HepG2 (cell line): ENCODE measurements at regions not wholly inside any gene's neighbourhood (a gene's known extent, or its start where the extent isn't known, plus 50 kb on each side); places are given as distances from the start of the nearest gene placed in this dataset.

Source experiments
- ATAC-seq: fragments of 200-7000 bp; cut with Tn5 transposase; 3 replicates; pipeline ENCODE4 v1.9.1; 2020; ENCODE audit warnings: mild to moderate bottlenecking, moderate library complexity
- BruUV-seq: library from RNA; stranded (reverse); fragments of 400-500 nt; replicated peaks from 2 replicates; lab custom pipeline; 2021; lab: Mats Ljungman, UMichigan
- CTCF ChIA-PET: fragments of 300-600 bp; formaldehyde crosslinking; extraction: SDS; loops from one replicate; lab custom pipeline; 2021; ENCODE audit warnings: low total read pairs, inconsistent platforms, low intra/inter-chr PET ratio; lab: Yijun Ruan, JAX
- POLR2A ChIA-PET: fragments of 350-600 bp; sonication (Branson Sonifier 250); formaldehyde crosslinking; loops from one replicate; lab custom pipeline; 2020; ENCODE audit warnings: antibody characterized with exemption, inconsistent platforms; lab: Yijun Ruan, JAX
- DNase-seq: peaks from one replicate; pipeline ENCODE4 v3.0.0-alpha.2; 2015; ENCODE audit warnings: low spot score
- FAIRE-seq: peaks from 3 replicates; lab custom pipeline; 2011; peaks lifted over from hg19 to GRCh38; lab: Jason Lieb, UNC
- H2AFZ ChIP-seq: one replicate; pipeline ENCODE4 v1.6.1; 2011; ENCODE audit warnings: low read length, inconsistent platforms
- H3K27ac ChIP-seq: fragments of 300-600 bp; 3 replicates; pipeline ENCODE4 v1.8.0; 2011; ENCODE audit warnings: mixed run types, mild to moderate bottlenecking, mixed read lengths, low read length, inconsistent platforms; ENCODE audit not compliant: insufficient read depth; ENCODE audit errors: extremely low read length
- H3K27me3 ChIP-seq, 2 experiments: fragments of 200-600 bp in 1 of 2; 2 replicates in 1 of 2; 3 replicates in 1 of 2; pipeline versions ENCODE4 v1.6.0 to v1.8.0; 2011; ENCODE audit warnings: low read length in 2 of 2, mild to moderate bottlenecking in 2 of 2, moderate library complexity in 2 of 2, inconsistent platforms in 1 of 2; ENCODE audit not compliant: insufficient read depth in 2 of 2, control insufficient read depth in 1 of 2
- H3K36me3 ChIP-seq, 2 experiments: fragments of 200-600 bp in 1 of 2; replicated peaks in 1 of 2; 2 replicates in 1 of 2; 3 replicates in 1 of 2; pipeline versions ENCODE4 v1.5.1 to v1.8.0; 2011; ENCODE audit warnings: low read length in 2 of 2, inconsistent platforms in 1 of 2; ENCODE audit not compliant: insufficient read depth in 2 of 2, control insufficient read depth in 1 of 2
- H3K4me1 ChIP-seq: 2 replicates; pipeline ENCODE4 v1.5.1; 2012; ENCODE audit warnings: low read length, inconsistent platforms; ENCODE audit not compliant: insufficient read depth
- H3K4me2 ChIP-seq: 2 replicates; pipeline ENCODE4 v1.6.0; 2011; ENCODE audit warnings: low read depth, low read length, inconsistent platforms
- H3K4me3 ChIP-seq, 3 experiments: fragments of 200-600 bp in 1 of 3; sonication (generic), shearing (Covaris generic) in 1 of 3; replicated peaks in 1 of 3; 2 replicates each; pipeline ENCODE4 v1.5.1; 2011 to 2016; ENCODE audit warnings: low read length in 3 of 3, inconsistent platforms in 2 of 3, low read depth in 2 of 3, mild to moderate bottlenecking in 2 of 3, control low read depth in 1 of 3, mixed read lengths in 1 of 3; ENCODE audit not compliant: insufficient read depth in 1 of 3
- H3K79me2 ChIP-seq: one replicate; pipeline ENCODE4 v1.6.1; 2011; ENCODE audit warnings: low read length, inconsistent platforms; ENCODE audit not compliant: insufficient read depth
- H3K9ac ChIP-seq: 2 replicates; pipeline ENCODE4 v1.6.0; 2011; ENCODE audit warnings: mild to moderate bottlenecking, low read depth, low read length, inconsistent platforms; ENCODE audit not compliant: insufficient read depth
- H3K9me3 ChIP-seq: 2 replicates; pipeline ENCODE4 v1.5.1; 2012; ENCODE audit warnings: mild to moderate bottlenecking, low read length
- H4K20me1 ChIP-seq: 2 replicates; pipeline ENCODE4 v1.6.0; 2011; ENCODE audit warnings: inconsistent platforms, mild to moderate bottlenecking, low read length, moderate library complexity; ENCODE audit not compliant: insufficient read depth
- CBX2 ChIP-seq, 2 experiments: fragments of 200-600 bp in 1 of 2; sonication (generic); formaldehyde crosslinking in 1 of 2; IDR thresholded peaks; 2 replicates each; pipeline versions ENCODE4 v1.7.0 to v1.8.1; 2018 to 2022; ENCODE audit warnings: low read depth in 2 of 2, low read length in 1 of 2, mild to moderate bottlenecking in 1 of 2, missing genetic modification reagents in 1 of 2
- GZF1 ChIP-seq: sonication (generic); formaldehyde crosslinking; IDR thresholded peaks from 2 replicates; pipeline ENCODE4 v1.5.1; 2020; ENCODE audit warnings: mild to moderate bottlenecking, missing genetic modification reagents
- PAF1 ChIP-seq: IDR thresholded peaks from 2 replicates; pipeline ENCODE4 v1.6.1; 2016; ENCODE audit warnings: missing genetic modification reagents, missing compliant biosample characterization
- POLR2G ChIP-seq: fragments of 200-400 bp; formaldehyde crosslinking; IDR thresholded peaks from 2 replicates; pipeline ENCODE4 v1.6.1; 2018; ENCODE audit warnings: mild to moderate bottlenecking, low read depth, low read length, moderate library complexity
- ZNF615 ChIP-seq: sonication (generic); formaldehyde crosslinking; IDR thresholded peaks from 2 replicates; pipeline ENCODE4 v1.5.0; 2020; ENCODE audit warnings: mild to moderate bottlenecking, missing genetic modification reagents, borderline replicate concordance
- WGBS: methylation state at CpG from one replicate; pipeline ENCODE4 v1.1.6; 2017; ENCODE audit warnings: low lambda C conversion rate; 5-methylcytosine and 5-hydroxymethylcytosine counted together
- in situ Hi-C: cut with HindIII; loops from 2 replicates; pipeline ENCODE4 v1.10.0; 2017; ENCODE audit warnings: low pct_unique_long_range_greater_than_20kb; ENCODE audit not compliant: extremely low pct_ligation_motif_present
- intact Hi-C: fragments of 100-400 bp; cut with micrococcal nuclease; formaldehyde crosslinking; loops from one replicate; pipeline ENCODE4 v1.10.0; 2022; ENCODE audit not compliant: unreplicated experiment
- TF ChIP-seq, protein P1 (sequence below): fragments of 450-650 bp; IDR thresholded peaks from 2 replicates; pipeline ENCODE4 v1.6.1; 2016

GRCh38 chr1:157289424-157290105 is 151.4 kb upstream of the ETV3 start:
- no TSS peak for BruUV-seq
- TF ChIP-seq, protein P1, sequence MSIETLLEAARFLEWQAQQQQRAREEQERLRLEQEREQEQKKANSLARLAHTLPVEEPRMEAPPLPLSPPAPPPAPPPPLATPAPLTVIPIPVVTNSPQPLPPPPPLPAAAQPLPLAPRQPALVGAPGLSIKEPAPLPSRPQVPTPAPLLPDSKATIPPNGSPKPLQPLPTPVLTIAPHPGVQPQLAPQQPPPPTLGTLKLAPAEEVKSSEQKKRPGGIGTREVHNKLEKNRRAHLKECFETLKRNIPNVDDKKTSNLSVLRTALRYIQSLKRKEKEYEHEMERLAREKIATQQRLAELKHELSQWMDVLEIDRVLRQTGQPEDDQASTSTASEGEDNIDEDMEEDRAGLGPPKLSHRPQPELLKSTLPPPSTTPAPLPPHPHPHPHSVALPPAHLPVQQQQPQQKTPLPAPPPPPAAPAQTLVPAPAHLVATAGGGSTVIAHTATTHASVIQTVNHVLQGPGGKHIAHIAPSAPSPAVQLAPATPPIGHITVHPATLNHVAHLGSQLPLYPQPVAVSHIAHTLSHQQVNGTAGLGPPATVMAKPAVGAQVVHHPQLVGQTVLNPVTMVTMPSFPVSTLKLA = peak; percentile 94
- no peak for TF ChIP-seq CBX2 (IDR thresholded peaks at IDR 0.05; ENCODE audit: low read depth, low read length)
- TF ChIP-seq CBX2 (CRISPR knock-in tag; IDR thresholded peaks at IDR 0.05; ENCODE audit: low read depth) = no peak
- WGBS = 5% methylated on average over 6 of the region's 7 CpGs
- FAIRE-seq (no peak), ATAC-seq (no peak), DNase-seq (no peak)
- in situ Hi-C loops = no loop called here
- Histone ChIP-seq H3K9ac (no peak overlapping the region), H3K9me3 (no peaks in the 10 kb centered on the region), H3K4me2 (no peak overlapping the region), H3K36me3 (no peaks in the 10 kb centered on the region), H2AFZ (no peak overlapping the region), H3K79me2 (no peaks in the 10 kb centered on the region), H3K4me1 (peaks cover 31% of the 10 kb centered on the region), H3K27me3 (peaks cover 0 to 2% of the 10 kb centered on the region in 2 experiments; a peak in 3 of 5 replicates), H3K27ac (no peak overlapping the region), H3K4me3 (no peak overlapping the region), H4K20me1 (no peaks in the 10 kb centered on the region)
- ChIA-PET POLR2A (no interaction called here), CTCF (no interaction called here)
- intact Hi-C loops = loop anchor here (10.0 kb wide), 1 partner anchor 45 kb away; no protein-coding TSS in a partner anchor

- intact Hi-C loops (no loop called here), in situ Hi-C loops (no loop called here)
- Histone ChIP-seq H3K9me3 (no peaks in the 10 kb centered on the region), H3K27me3 (peaks cover 0 to 2% of the 10 kb centered on the region in 2 experiments; a peak in 3 of 5 replicates), H3K36me3 (no peaks in the 10 kb centered on the region), H3K4me3 (no peak overlapping the region), H3K9ac (no peak overlapping the region), H3K4me2 (no peak overlapping the region), H2AFZ (no peak overlapping the region), H4K20me1 (no peaks in the 10 kb centered on the region), H3K79me2 (no peaks in the 10 kb centered on the region), H3K27ac (no peak overlapping the region), H3K4me1 (peaks cover 25% of the 10 kb centered on the region)
- FAIRE-seq (no peak), ATAC-seq (no peak), DNase-seq (no peak)
- TF ChIP-seq PAF1 (CRISPR knock-in tag) (no peak), ZNF615 (CRISPR knock-in tag) (no peak), POLR2G (no peak), GZF1 (CRISPR knock-in tag) (no peak)
- BruUV-seq = no TSS peak
- POLR2A ChIA-PET = no interaction called here
- CTCF ChIA-PET = no interaction called here
Observed at GRCh38 chr1:157288996-157289395, 150.8 kb upstream of the ETV3 start.
